ENCODE measurements at regions not wholly inside any gene's neighbourhood (a gene's known extent, or its start where the extent isn't known, plus 50 kb on each side); places are given as distances from the start of the nearest gene placed in this dataset.

- Histone ChIP-seq H3K4me3 (ENCODE audit: low read length) (no peak overlapping the region), H3K9ac (ENCODE audit: extremely low read depth, low read length, poor library complexity, severe bottlenecking) (no peak overlapping the region), H3K4me1 (ENCODE audit: control insufficient read depth, insufficient read depth, low read length) (no peaks in the 10 kb centered on the region), H3K27me3 (ENCODE audit: control insufficient read depth, insufficient read depth, low read length, poor library complexity, severe bottlenecking) (no peaks in the 10 kb centered on the region), H3K9me3 (ENCODE audit: control insufficient read depth, low read length) (no peaks in the 10 kb centered on the region), H3K27ac (ENCODE audit: low read depth, low read length) (no peak overlapping the region), H3K36me3 (ENCODE audit: control insufficient read depth, insufficient read depth, low read length) (no peaks in the 10 kb centered on the region)
- no peaks in the 10 kb centered on the region for H3K4me1 Mint-ChIP-seq
- H3K4me3 Mint-ChIP-seq, result no peak overlapping the region
- no peaks in the 10 kb centered on the region for H3K9me3 Mint-ChIP-seq
- no peaks in the 10 kb centered on the region for H3K27me3 Mint-ChIP-seq (ENCODE audit: insufficient read depth)
- WGBS, 2 experiments (ENCODE audit: insufficient coverage in 1 of 2, insufficient read length in 1 of 2), result 90% methylated on average over 1 of the region's 1 CpG; no CpG with 5 or more reads in 1 of the 2 experiments
- H3K36me3 Mint-ChIP-seq (ENCODE audit: low read depth), result no peaks in the 10 kb centered on the region
- no peak for DNase-seq
- no peak overlapping the region for H3K27ac Mint-ChIP-seq
- TF ChIP-seq CTCF (conservative IDR thresholded peaks at IDR 0.05), result no peak
Observed at GRCh38 chr13:79736356-79736755, 255.4 kb downstream of the NDFIP2 start.

- no peaks in the 10 kb centered on the region for H3K36me3 Mint-ChIP-seq (ENCODE audit: low read depth)
- no peak for DNase-seq
- no peak for TF ChIP-seq CTCF (conservative IDR thresholded peaks at IDR 0.05)
- H3K9me3 Mint-ChIP-seq, result no peaks in the 10 kb centered on the region
- no peaks in the 10 kb centered on the region for H3K27me3 Mint-ChIP-seq (ENCODE audit: insufficient read depth)
- Histone ChIP-seq H3K27ac (ENCODE audit: low read depth, low read length) (no peak overlapping the region), H3K4me3 (ENCODE audit: low read length) (no peak overlapping the region), H3K36me3 (ENCODE audit: control insufficient read depth, insufficient read depth, low read length) (no peaks in the 10 kb centered on the region), H3K9me3 (ENCODE audit: control insufficient read depth, low read length) (no peaks in the 10 kb centered on the region), H3K4me1 (ENCODE audit: control insufficient read depth, insufficient read depth, low read length) (no peaks in the 10 kb centered on the region), H3K9ac (ENCODE audit: extremely low read depth, low read length, poor library complexity, severe bottlenecking) (no peak overlapping the region), H3K27me3 (ENCODE audit: control insufficient read depth, insufficient read depth, low read length, poor library complexity, severe bottlenecking) (no peaks in the 10 kb centered on the region)
- no peak overlapping the region for H3K4me3 Mint-ChIP-seq
- no peak overlapping the region for H3K27ac Mint-ChIP-seq
- H3K4me1 Mint-ChIP-seq, result no peaks in the 10 kb centered on the region
Observed at GRCh38 chr13:79735228-79735627, 254.3 kb downstream of the NDFIP2 start.

GRCh38 chr13:79727086-79727485 is 246.1 kb downstream of the NDFIP2 start:
- no peaks in the 10 kb centered on the region for H3K9me3 Mint-ChIP-seq
- H3K27me3 Mint-ChIP-seq (ENCODE audit: insufficient read depth), result no peaks in the 10 kb centered on the region
- no peaks in the 10 kb centered on the region for H3K9me3 ChIP-seq (ENCODE audit: control insufficient read depth, low read length)
- H3K4me3 ChIP-seq (ENCODE audit: low read length), result no peak overlapping the region
- DNase-seq, result no peak
- TF ChIP-seq CTCF (conservative IDR thresholded peaks at IDR 0.05), result no peak
- peaks cover 7% of the 10 kb centered on the region for H3K4me1 Mint-ChIP-seq
- H3K36me3 Mint-ChIP-seq (ENCODE audit: low read depth), result no peaks in the 10 kb centered on the region
- H3K9ac ChIP-seq (ENCODE audit: extremely low read depth, low read length, poor library complexity, severe bottlenecking), result no peak overlapping the region
- no peak overlapping the region for H3K27ac ChIP-seq (ENCODE audit: low read depth, low read length)
- H3K27ac Mint-ChIP-seq, result no peak overlapping the region
- no peaks in the 10 kb centered on the region for H3K36me3 ChIP-seq (ENCODE audit: control insufficient read depth, insufficient read depth, low read length)
- no peaks in the 10 kb centered on the region for H3K27me3 ChIP-seq (ENCODE audit: control insufficient read depth, insufficient read depth, low read length, poor library complexity, severe bottlenecking)
- H3K4me3 Mint-ChIP-seq, result no peak overlapping the region
- H3K4me1 ChIP-seq (ENCODE audit: control insufficient read depth, insufficient read depth, low read length), result peaks cover 5% of the 10 kb centered on the region
